Gastrocnemius medialis (tissue), 4 donors: ENCODE measurements at regions not wholly inside any gene's neighbourhood (a gene's known extent, or its start where the extent isn't known, plus 50 kb on each side); places are given as distances from the start of the nearest gene placed in this dataset.

Source experiments
- CTCF ChIP-seq, 5 experiments: fragments of 450-650 bp in 3 of 5; fragments of 200-600 bp in 2 of 5; sonication (generic) in 2 of 5; IDR thresholded peaks in 4 of 5; conservative IDR thresholded peaks in 1 of 5; 1 replicate in 4 of 5; 2 replicates in 1 of 5; pipeline ENCODE4 v1.5.1; 2016 to 2019; ENCODE audit warnings: antibody characterized with exemption in 5 of 5, mild to moderate bottlenecking in 3 of 5, moderate library complexity in 3 of 5
- POLR2A ChIP-seq, 2 donors: fragments of 450-650 bp; IDR thresholded peaks; one replicate each; pipeline ENCODE4 v1.6.1; 2017; ENCODE audit warnings: antibody characterized with exemption in 2 of 2, mild to moderate bottlenecking in 2 of 2, moderate library complexity in 2 of 2

- TF ChIP-seq CTCF (IDR thresholded peaks at IDR 0.05 in 4 of 5, conservative IDR thresholded peaks at IDR 0.05 in 1 of 5) (no peak), POLR2A (IDR thresholded peaks at IDR 0.05) (no peak)
Measured at GRCh38 chr15:81945014-81945615, 100.7 kb downstream of the MEX3B start.
